GM18517 (cell line): ENCODE measurements at regions not wholly inside any gene's neighbourhood (a gene's known extent, or its start where the extent isn't known, plus 50 kb on each side); places are given as distances from the start of the nearest gene placed in this dataset.

Experiments
- ATAC-seq: cut with Tn5 transposase; IDR thresholded peaks from one replicate; pipeline ENCODE4 v1.9.1; 2021; ENCODE audit warnings: mild to moderate bottlenecking, moderate library complexity; ENCODE audit not compliant: unreplicated experiment

GRCh38 chr3:106573605-106574004 lies 704.8 kb upstream of the CBLB start:
- ATAC-seq: no peak

GRCh38 chr3:106575029-106575428 lies 706.2 kb upstream of the CBLB start:
- no peak for ATAC-seq

- no peak for ATAC-seq
These were observed 708.4 kb upstream of the CBLB start for GRCh38 chr3:106577241-106577640.

DNA sequence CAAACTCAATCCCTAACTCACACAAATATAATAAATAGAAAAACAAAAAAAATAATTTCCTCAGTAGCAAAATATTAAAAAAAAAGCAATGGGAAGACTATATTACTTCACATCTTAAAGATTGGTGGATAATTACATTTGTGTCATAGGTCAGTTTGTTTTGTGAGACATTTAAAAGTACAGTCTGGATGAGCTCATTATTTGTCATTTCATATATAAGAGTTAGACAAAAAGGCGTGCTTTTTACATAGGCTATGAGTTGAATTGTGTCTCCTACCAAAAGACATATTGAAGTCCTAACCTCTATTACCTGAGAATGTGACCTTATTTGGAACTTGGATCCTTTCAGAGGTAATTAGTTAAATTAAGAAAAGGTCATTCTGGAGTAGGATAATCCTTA lies 710.1 kb upstream of the CBLB start:
- no peak for ATAC-seq

DNA sequence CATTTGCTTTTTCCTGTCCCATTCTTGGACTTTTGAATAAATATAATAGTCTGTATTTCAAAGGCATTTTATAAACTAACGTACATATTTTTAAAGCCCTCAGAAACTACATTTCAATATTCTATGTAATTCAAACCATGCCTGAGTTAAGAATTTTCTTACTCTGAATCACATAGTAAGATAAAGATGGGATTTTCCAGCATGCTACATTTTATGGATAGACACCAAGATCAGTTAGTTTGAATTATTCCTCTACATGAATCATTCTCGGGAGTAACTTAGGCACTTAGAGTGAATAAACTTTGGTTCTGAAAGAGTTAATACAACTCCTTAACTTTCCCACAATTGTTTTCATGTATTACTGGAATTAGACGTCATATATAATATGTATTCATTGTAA lies 713.3 kb upstream of the CBLB start:
- no peak for ATAC-seq

DNA sequence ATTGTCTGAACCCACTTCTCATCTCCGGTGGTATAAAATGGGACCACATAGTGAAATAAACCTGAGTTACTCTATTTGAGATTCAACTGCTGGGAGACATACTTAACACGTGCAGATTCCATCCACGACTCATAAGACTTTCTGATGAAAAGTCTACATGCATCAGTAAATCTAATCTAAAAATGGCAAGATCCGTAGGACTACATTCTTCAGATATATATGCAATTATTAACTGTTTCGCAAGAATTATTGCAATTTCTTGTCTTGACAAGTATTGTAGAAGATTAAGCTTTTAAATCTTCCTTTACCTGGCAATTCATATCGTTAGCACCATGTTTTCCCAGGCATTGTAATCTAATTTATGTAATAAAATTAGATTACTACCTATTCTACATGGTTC lies 718.7 kb upstream of the CBLB start:
- ATAC-seq: no peak

DNA sequence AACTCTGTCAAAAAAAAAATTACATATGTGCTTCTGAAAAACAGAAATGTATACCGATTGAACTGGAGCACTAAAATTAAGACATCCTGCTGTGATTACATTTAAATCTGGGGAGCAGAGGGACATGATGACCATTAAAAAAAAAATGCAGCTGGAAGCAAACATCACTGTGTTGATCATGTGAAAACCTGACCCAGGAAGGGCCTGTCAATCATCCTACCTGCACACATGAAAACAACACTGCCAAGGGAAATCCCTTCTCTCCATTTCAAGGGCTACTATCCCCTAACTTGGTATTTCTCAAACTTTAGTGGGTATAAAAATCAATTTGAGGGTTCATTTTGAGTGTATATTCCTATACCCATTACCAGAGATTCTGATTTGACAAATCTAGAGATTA lies 719.9 kb upstream of the CBLB start:
- ATAC-seq: no peak

GRCh38 chr3:106589311-106589942 lies 720.6 kb upstream of the CBLB start:
- no peak for ATAC-seq

- ATAC-seq: no peak
These were observed 721.4 kb upstream of the CBLB start for GRCh38 chr3:106590216-106590615.

DNA sequence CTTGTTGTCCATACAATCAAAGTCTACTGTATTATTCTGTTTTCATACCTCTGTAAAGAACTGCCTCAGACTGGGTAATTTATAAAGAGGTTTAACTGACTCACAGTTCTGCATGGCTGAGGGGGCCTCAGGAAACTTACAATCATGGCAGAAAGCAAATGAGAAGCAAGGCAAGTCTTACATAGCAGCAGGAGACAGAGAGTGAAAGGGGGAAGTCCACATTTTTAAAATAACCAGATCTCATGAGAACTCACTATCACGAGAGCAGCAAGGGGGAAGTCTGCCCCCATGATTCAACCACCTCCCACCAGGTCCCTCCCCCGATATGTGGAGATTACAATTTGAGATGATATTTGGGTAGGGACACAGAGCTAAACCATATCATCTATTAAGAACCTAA lies 724.6 kb upstream of the CBLB start:
- ATAC-seq: no peak

DNA sequence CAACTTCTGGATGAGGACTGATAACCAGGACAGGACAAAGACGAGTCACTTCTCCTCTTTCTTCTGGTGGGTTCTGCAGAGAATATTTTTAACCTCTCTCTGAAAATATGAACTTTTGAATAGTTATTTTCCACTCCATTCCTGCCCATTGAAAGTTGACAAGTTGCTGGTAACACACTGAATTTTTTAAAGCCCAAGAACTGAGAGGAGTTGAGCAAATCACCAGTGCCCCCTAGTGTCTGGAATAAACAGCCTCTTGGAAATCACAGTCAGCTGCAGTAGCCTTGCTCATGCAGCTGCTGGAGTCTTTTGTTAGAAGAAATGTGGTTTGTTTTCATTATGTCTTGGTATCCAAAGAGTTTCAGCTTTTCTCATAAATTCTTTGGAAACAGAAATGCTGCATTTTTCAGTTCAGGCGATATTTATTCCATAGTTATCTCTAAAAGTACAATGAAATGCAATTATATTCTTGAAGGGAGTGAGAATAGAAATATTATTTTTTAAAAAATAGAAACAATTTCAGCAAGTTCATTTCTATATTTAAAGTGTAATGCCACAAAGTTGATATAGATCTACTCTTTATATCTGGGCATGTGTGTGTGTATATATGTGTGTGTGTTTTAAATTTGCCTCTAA lies 741.0 kb upstream of the CBLB start:
- ATAC-seq: peak; percentile 91

DNA sequence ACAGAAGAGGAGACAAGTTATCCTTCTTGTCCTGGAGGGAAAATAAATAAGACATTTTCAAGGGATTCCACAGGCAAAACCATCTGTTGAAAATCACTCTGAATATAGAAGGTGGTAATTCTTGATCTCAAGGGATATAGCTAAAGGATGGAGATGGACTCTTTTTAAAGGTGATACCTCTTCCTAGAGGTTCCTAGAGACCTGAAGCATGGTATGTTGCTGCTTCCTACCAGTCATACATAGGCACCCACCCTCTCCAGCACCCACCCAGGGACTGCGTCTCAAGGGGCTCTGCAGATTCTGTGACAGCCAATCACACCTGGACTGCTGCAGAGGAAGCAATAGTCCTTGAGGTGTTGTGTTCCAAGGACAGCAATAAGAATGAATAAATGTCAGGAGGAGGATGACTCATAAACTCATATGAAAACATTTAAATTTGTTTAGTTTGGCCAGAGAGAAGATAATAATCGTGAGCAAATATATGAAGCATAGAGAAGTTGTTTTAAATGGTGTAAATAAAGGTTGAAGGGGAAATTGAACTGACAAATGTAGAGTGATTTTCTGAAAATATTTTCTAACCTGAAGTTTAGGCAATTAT lies 741.6 kb upstream of the CBLB start:
- ATAC-seq: no peak

GRCh38 chr3:106611116-106611515 lies 742.3 kb upstream of the CBLB start:
- no peak for ATAC-seq

GRCh38 chr3:106611841-106612240 lies 743.0 kb upstream of the CBLB start:
- ATAC-seq: no peak

DNA sequence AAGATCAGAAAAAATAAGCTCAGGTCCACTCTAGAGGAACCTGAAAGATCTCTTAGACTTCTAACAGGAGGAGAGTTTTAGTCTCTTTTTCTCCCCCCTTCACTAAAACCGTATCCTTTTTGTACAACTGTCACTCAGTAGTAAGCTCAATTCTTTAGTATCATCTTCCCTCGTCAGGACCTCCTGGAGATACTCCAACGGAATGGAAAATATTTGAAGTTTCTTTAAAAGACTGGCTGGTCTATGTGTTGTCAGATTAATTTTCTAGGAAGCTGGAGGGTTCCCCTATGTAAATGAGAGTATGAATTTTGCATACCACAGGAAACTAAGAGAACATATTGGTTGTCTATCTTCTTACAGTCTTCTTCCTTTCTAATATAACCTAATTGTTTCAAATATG lies 747.7 kb upstream of the CBLB start:
- ATAC-seq: no peak

- no peak for ATAC-seq
These were observed 748.5 kb upstream of the CBLB start for GRCh38 chr3:106617276-106617675.

DNA sequence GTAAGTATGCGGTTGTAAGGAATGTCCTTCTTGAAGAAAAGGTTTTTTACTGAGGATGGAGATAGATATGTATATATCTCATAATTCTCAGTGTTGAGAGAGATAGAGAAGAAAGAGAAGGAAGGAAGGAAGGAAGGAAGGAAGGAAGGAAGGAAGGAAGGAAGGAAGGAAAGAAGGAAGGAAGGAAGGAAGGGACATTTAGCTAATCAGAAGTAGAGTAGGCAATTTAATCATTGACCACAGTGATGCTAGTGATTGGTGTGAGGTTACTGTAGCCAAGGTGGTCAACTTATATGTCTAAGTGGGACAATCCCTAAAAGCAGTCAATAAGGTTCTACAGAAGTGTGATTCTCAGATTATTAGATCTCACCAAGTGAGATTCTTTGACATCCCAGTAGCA lies 751.8 kb upstream of the CBLB start:
- no peak for ATAC-seq

DNA sequence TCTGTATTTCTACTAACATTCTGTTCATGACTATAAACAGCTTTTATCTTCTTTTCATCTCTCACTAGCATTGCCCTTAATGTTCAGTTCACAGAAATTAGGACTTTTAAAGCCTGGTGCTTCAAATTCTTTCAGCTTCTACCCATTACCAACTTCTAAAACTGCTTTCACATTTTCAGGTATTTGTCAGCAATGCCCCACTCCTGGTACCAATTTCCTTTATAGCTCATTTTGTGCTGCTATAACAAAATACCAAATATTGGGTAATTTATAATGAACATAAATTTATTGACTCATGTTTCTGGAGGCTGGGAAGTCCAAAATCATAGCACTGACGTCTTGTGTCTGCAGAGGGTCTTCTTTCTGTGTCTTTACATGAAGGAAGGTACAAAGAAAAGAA lies 753.1 kb upstream of the CCDC54 start:
- ATAC-seq: no peak

GRCh38 chr3:106628407-106628806 lies 748.8 kb upstream of the CCDC54 start:
- ATAC-seq: no peak

DNA sequence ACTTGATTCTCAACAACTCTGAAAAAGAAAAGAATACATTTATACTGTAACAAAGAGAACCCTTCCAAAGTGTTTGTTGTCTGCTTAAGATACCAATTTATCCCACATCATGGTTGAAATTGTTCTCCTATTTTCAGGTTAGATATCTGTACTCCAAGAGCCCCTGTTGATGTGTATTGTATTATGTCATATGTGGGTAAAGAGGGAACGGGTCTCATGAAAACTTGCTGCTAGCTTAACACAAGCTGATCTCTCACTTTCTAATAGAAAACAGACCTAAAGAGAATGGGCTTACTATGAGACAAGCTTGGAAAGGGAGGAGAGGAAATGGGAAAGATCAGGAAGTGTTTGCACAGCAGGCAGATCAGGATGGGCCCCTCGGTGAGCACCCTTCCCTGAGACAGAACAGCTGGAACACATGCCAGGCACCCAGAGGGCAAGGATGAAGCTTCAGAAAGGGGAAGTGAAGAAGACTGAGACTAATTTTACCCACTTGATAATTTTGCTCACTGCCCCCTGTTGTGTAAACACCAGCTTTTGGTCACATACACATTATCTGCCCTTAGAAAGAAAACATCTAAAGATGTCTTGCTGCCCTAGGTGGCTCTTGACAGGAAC lies 747.9 kb upstream of the CCDC54 start:
- ATAC-seq: peak; percentile 95

DNA sequence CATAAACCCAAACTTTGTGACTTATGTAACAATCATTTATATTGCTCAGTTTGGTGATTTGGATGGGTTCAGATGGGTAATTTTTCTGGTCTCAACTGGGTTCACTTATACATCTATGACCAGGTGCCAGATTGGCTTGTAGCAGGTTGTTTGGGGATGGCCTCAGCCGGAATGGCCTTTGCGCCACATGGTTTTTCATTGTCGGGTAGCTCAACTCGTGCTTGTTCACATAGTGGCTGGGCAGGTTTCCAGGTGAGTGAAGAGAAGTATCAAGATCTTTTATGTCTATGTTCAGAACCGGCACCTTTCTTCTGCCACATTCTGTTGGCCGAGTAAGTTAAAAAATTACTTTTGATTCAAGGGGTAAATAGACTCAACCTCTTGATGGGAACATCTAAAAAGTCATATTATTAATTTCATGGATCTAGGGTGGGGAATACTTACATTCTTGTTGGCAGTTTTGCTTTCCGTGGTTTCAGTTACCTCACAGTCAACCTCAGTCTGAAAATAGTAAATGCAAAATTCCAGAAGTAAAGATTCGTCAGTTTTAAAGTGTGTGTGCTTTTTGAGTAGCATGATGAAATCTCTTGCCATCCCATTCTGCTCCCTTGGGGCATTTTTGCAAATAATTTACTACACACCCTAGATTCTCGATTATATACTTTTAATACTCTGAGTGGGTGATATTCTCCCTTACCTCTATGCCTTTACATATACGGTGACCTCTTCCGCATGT lies 745.7 kb upstream of the CCDC54 start:
- ATAC-seq: no peak

DNA sequence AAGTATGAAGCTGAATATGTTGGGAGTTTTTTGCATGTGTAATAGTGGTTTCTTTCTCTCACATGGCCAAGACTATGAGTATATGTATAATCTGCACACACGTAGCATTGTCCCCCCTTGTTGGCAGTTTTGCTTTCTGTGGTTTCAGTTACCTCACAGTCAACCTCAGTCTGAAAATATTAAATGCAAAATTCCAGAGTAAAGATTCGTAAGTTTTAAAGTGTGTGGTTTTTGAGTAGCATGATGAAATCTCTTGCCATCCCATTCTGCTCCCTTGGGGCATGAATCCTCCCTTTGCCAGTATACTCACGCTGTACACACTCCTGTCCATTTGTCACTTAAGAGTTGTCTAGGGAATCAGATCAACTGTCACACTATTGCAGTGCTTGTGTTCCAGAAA lies 742.0 kb upstream of the CCDC54 start:
- no peak for ATAC-seq
